H1 (cell line): ENCODE measurements at regions not wholly inside any gene's neighbourhood (a gene's known extent, or its start where the extent isn't known, plus 50 kb on each side); places are given as distances from the start of the nearest gene placed in this dataset.
"Not testable (repeated sequence)": the region's sequence is repeated elsewhere in the genome, so short reads cannot be mapped to it uniquely, and the experiment has no call there.

Experiments
- CTCF ChIA-PET: fragments of 300-600 bp; sonication (Branson Sonifier 250); formaldehyde crosslinking; loops from one replicate; lab custom pipeline; 2021; ENCODE audit not compliant: partially characterized antibody; lab: Charles Lee
- POLR2A ChIA-PET: fragments of 300-600 bp; sonication (Branson Sonifier 250); formaldehyde crosslinking; loops from one replicate; lab custom pipeline; 2021; ENCODE audit warnings: inconsistent platforms; ENCODE audit not compliant: partially characterized antibody; lab: Charles Lee
- DNase-seq, 2 experiments: peaks; one replicate each; pipeline versions ENCODE4 v3.0.0 to v3.0.0-alpha.2; 2010 to 2022; ENCODE audit warnings: low spot score in 2 of 2, low read depth in 1 of 2, mixed read lengths in 1 of 2
- FAIRE-seq: peaks from 2 replicates; lab custom pipeline; 2011; peaks lifted over from hg19 to GRCh38; lab: Jason Lieb, UNC
- H2AFZ ChIP-seq: 2 replicates; pipeline ENCODE4 v1.8.1; 2012; ENCODE audit warnings: low read length, inconsistent platforms
- H2AK5ac ChIP-seq: 2 replicates; pipeline ENCODE4 v1.6.1; 2013; ENCODE audit warnings: low read depth, low read length
- H2BK120ac ChIP-seq: replicated peaks from 2 replicates; pipeline ENCODE3; 2013; ENCODE audit warnings: low read depth, low read length, inconsistent platforms
- H2BK12ac ChIP-seq: 2 replicates; pipeline ENCODE4 v1.6.1; 2013; ENCODE audit warnings: low read depth, low read length
- H2BK15ac ChIP-seq: 2 replicates; pipeline ENCODE4 v1.6.1; 2013; ENCODE audit warnings: low read length
- H2BK20ac ChIP-seq: 2 replicates; pipeline ENCODE4 v1.6.1; 2013; ENCODE audit warnings: low read length
- H2BK5ac ChIP-seq: 2 replicates; pipeline ENCODE4 v1.6.1; 2013; ENCODE audit warnings: low read depth, low read length
- H3K14ac ChIP-seq: 2 replicates; pipeline ENCODE4 v1.6.1; 2013; ENCODE audit warnings: inconsistent platforms; ENCODE audit not compliant: insufficient read length
- H3K18ac ChIP-seq: 2 replicates; pipeline ENCODE4 v1.6.1; 2013; ENCODE audit warnings: low read length; ENCODE audit errors: extremely low read depth
- H3K23ac ChIP-seq: 2 replicates; pipeline ENCODE4 v1.6.1; 2013; ENCODE audit warnings: inconsistent platforms; ENCODE audit not compliant: insufficient read length
- H3K23me2 ChIP-seq: 2 replicates; pipeline ENCODE4 v1.6.1; 2013; ENCODE audit warnings: low read depth, low read length
- H3K27ac ChIP-seq: 2 replicates; pipeline ENCODE4 v1.6.1; 2011; ENCODE audit warnings: low read depth, low read length, inconsistent platforms
- H3K27me3 ChIP-seq, 4 experiments: replicated peaks in 1 of 4; 1 replicate in 1 of 4; 2 replicates in 3 of 4; pipeline versions ENCODE4 v1.6.1 to v1.8.1; 2011 to 2013; ENCODE audit warnings: low read length in 3 of 4, mild to moderate bottlenecking in 3 of 4, inconsistent platforms in 2 of 4, mixed read lengths in 2 of 4, moderate library complexity in 1 of 4; ENCODE audit not compliant: control insufficient read depth in 3 of 4, insufficient read depth in 3 of 4; ENCODE audit errors: extremely low read depth in 1 of 4
- H3K36me3 ChIP-seq, 4 experiments: 2 replicates each; pipeline versions ENCODE4 v1.6.1 to v1.8.1; 2011 to 2013; ENCODE audit warnings: mild to moderate bottlenecking in 4 of 4, low read length in 3 of 4, moderate library complexity in 2 of 4, control low read depth in 1 of 4, inconsistent platforms in 1 of 4; ENCODE audit not compliant: insufficient read depth in 4 of 4, control insufficient read depth in 2 of 4
- H3K4ac ChIP-seq: replicated peaks from 2 replicates; pipeline ENCODE3; 2013; ENCODE audit warnings: low read length, low read depth, mixed read lengths, inconsistent platforms; ENCODE audit not compliant: insufficient read length
- H3K4me1 ChIP-seq, 4 experiments: replicated peaks in 1 of 4; 1 replicate in 1 of 4; 2 replicates in 3 of 4; pipeline versions ENCODE4 v1.6.1 to v1.8.1; 2011 to 2013; ENCODE audit warnings: low read length in 3 of 4, inconsistent platforms in 2 of 4, mixed read lengths in 1 of 4; ENCODE audit not compliant: insufficient read depth in 4 of 4, control insufficient read depth in 3 of 4
- H3K4me2 ChIP-seq, 2 experiments: 2 replicates each; pipeline versions ENCODE4 v1.6.1 to v1.8.1; 2011 to 2013; ENCODE audit warnings: low read depth in 2 of 2, low read length in 2 of 2, control low read depth in 1 of 2, inconsistent platforms in 1 of 2, mild to moderate bottlenecking in 1 of 2; ENCODE audit not compliant: insufficient read depth in 1 of 2
- H3K4me3 ChIP-seq, 4 experiments: fragments of 200-600, 300-600 bp in 1 of 4; sonication (generic), shearing (Covaris generic), sonication (Bioruptor Twin) in 1 of 4; 2 replicates each; pipeline versions ENCODE4 v1.5.1 to v1.8.1; 2011 to 2016; ENCODE audit warnings: low read length in 4 of 4, low read depth in 3 of 4, control low read depth in 2 of 4, inconsistent platforms in 2 of 4, mild to moderate bottlenecking in 2 of 4, mixed read lengths in 1 of 4, moderate library complexity in 1 of 4; ENCODE audit not compliant: insufficient read depth in 2 of 4; ENCODE audit errors: extremely low read depth in 1 of 4
- H3K56ac ChIP-seq: replicated peaks from 2 replicates; pipeline ENCODE3; 2013; ENCODE audit warnings: low read depth, mild to moderate bottlenecking, mixed read lengths, low read length, inconsistent platforms; ENCODE audit not compliant: insufficient read length
- H3K79me1 ChIP-seq: 2 replicates; pipeline ENCODE4 v1.6.1; 2013; ENCODE audit warnings: low read depth, low read length, control low read depth
- H3K79me2 ChIP-seq, 2 experiments: 2 replicates each; pipeline versions ENCODE4 v1.6.1 to v1.8.1; 2012 to 2013; ENCODE audit warnings: low read length in 2 of 2, mild to moderate bottlenecking in 2 of 2, inconsistent platforms in 1 of 2; ENCODE audit not compliant: insufficient read depth in 2 of 2, control insufficient read depth in 1 of 2
- H3K9ac ChIP-seq, 4 experiments: replicated peaks in 1 of 4; 1 replicate in 1 of 4; 2 replicates in 3 of 4; pipeline versions ENCODE4 v1.6.1 to v1.8.1; 2011 to 2013; ENCODE audit warnings: low read depth in 3 of 4, low read length in 3 of 4, control low read depth in 2 of 4, mild to moderate bottlenecking in 2 of 4, moderate library complexity in 2 of 4, inconsistent platforms in 1 of 4; ENCODE audit errors: extremely low read depth in 1 of 4
- H3K9me3 ChIP-seq, 2 experiments: 2 replicates each; pipeline versions ENCODE4 v1.6.1 to v1.8.1; 2012 to 2013; ENCODE audit warnings: mild to moderate bottlenecking in 2 of 2, moderate library complexity in 2 of 2, control low read depth in 1 of 2, inconsistent platforms in 1 of 2, low read depth in 1 of 2, low read length in 1 of 2, mixed read lengths in 1 of 2; ENCODE audit not compliant: insufficient read depth in 2 of 2
- H4K20me1 ChIP-seq, 2 experiments: replicated peaks in 1 of 2; 2 replicates each; pipeline versions ENCODE3 to v1.8.1; 2011 to 2013; ENCODE audit warnings: inconsistent platforms in 2 of 2, low read length in 2 of 2, mild to moderate bottlenecking in 1 of 2; ENCODE audit not compliant: insufficient read depth in 2 of 2, control insufficient read depth in 1 of 2
- H4K5ac ChIP-seq: 2 replicates; pipeline ENCODE4 v1.6.1; 2013; ENCODE audit warnings: low read length, low read depth, mixed read lengths, inconsistent platforms; ENCODE audit not compliant: insufficient read length
- H4K8ac ChIP-seq: 2 replicates; pipeline ENCODE4 v1.8.0; 2013; ENCODE audit warnings: mild to moderate bottlenecking, moderate library complexity, low read length, inconsistent platforms; ENCODE audit not compliant: insufficient read depth; ENCODE audit errors: extremely low read depth
- H4K91ac ChIP-seq: replicated peaks from 2 replicates; pipeline ENCODE3; 2013; ENCODE audit warnings: low read length, mixed read lengths, inconsistent platforms; ENCODE audit not compliant: insufficient read length
- ATF2 ChIP-seq: IDR thresholded peaks from 2 replicates; pipeline ENCODE4 v1.6.1; 2012; ENCODE audit warnings: low read length, inconsistent platforms
- EZH2 ChIP-seq: fragments of 200-600 bp; sonication (generic); IDR thresholded peaks from 2 replicates; pipeline ENCODE4 v1.7.1; 2012; ENCODE audit warnings: low read depth, mild to moderate bottlenecking, moderate library complexity, low read length, inconsistent platforms; ENCODE audit not compliant: severe bottlenecking
- KDM1A ChIP-seq: fragments of 200-600, 300-600 bp; sonication (generic); IDR thresholded peaks from 2 replicates; pipeline ENCODE4 v1.7.1; 2016; ENCODE audit warnings: mild to moderate bottlenecking, low read length, borderline replicate concordance
- WGBS, 2 experiments: shearing (Covaris generic) in 1 of 2; methylation state at CpG; one replicate each; pipeline versions ENCODE4 v1.1.6 to v1.1.7; 2013 to 2015; ENCODE audit warnings: low lambda C conversion rate in 2 of 2, mixed read lengths in 2 of 2, inconsistent platforms in 1 of 2, low coverage in 1 of 2, missing lambda C conversion rate in 1 of 2; ENCODE audit not compliant: insufficient replicate concordance in 2 of 2, insufficient coverage in 1 of 2, insufficient read length in 1 of 2; ENCODE audit errors: extremely low coverage in 1 of 2, missing lambda C conversion rate in 1 of 2; 5-methylcytosine and 5-hydroxymethylcytosine counted together

GRCh38 chr2:220756653-220757052 is 815.5 kb downstream of the EPHA4 start (continued):
- no peak for TF ChIP-seq EZH2
- TF ChIP-seq KDM1A: no peak
- TF ChIP-seq ATF2: no peak

GRCh38 chr2:220758376-220758775 is 813.7 kb downstream of the EPHA4 start:
- H3K4me1 ChIP-seq, H4K5ac ChIP-seq, POLR2A ChIA-PET, H3K4me3 ChIP-seq, H2AFZ ChIP-seq, CTCF ChIA-PET, H2AK5ac ChIP-seq, H3K14ac ChIP-seq, H3K36me3 ChIP-seq, H3K9ac ChIP-seq, H4K91ac ChIP-seq, H3K79me2 ChIP-seq, H4K8ac ChIP-seq, DNase-seq, H3K18ac ChIP-seq, H3K56ac ChIP-seq, H3K4ac ChIP-seq, H2BK5ac ChIP-seq, H2BK12ac ChIP-seq, H2BK120ac ChIP-seq, FAIRE-seq, H3K27ac ChIP-seq, H3K79me1 ChIP-seq, H3K23ac ChIP-seq, H2BK15ac ChIP-seq, H2BK20ac ChIP-seq, H3K9me3 ChIP-seq, H3K23me2 ChIP-seq, H3K27me3 ChIP-seq, H3K4me2 ChIP-seq, H4K20me1 ChIP-seq: not testable (repeated sequence)
- 93% methylated on average over 5 of the region's 5 CpGs; no CpG with 5 or more reads in 1 of the 2 experiments for WGBS, 2 experiments
